GM18870 (cell line): ENCODE measurements at regions not wholly inside any gene's neighbourhood (a gene's known extent, or its start where the extent isn't known, plus 50 kb on each side); places are given as distances from the start of the nearest gene placed in this dataset.

Source experiments
- ATAC-seq: cut with Tn5 transposase; IDR thresholded peaks from one replicate; pipeline ENCODE4 v1.9.1; 2021; ENCODE audit warnings: moderate library complexity; ENCODE audit not compliant: unreplicated experiment

DNA sequence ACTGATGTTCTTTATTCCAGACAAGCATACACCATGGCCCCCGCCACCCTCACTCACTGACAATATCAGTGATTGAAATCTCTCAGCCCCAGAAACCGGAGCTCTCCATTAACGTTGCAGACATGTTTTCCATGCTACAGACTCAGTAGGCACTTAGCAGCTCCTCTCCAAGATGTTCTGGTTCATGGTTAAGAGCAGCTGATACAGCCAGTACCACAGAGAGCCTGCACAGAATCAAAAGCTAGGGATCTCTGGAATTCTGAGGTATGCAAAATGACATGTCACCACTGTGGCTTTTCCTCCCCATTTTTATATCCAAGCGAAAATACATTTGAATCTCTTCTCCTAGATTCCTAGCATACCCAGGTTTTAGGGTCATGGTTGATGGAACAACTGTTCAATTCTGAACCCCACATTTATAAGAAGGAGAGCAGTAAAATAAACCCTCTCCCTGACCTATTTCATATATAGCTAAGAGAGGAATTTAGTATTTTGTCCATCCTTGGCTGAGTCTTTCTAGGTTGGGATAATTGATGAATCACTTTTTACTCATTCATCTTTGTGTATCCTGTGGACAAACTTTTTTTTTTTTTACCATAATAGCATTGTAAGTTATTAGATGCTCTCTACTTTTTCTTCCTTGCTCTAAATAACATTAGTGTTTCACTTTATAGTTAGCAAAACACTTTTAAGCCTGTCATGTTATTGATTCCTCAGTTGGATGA is 488.4 kb upstream of the PIK3C3 start:
- no peak for ATAC-seq

DNA sequence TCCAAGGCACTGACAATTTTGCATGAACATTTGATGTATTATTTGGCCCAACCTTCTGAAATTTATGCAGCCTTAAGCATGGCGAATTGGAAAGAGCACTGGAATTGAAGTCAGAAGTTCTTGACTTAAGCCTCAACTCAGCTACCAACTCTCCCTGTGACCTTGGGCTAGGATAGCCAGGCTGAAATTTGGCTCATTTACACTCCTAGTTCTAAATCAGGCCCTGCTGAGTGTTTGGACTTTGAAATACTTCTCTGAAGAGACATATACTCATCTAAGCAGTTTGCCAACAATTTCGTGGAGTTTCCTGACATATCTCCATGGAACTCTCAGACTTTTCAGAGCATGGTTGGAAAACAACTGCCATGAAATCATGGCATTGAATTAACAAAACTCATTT is 489.6 kb upstream of the PIK3C3 start:
- no peak for ATAC-seq

DNA sequence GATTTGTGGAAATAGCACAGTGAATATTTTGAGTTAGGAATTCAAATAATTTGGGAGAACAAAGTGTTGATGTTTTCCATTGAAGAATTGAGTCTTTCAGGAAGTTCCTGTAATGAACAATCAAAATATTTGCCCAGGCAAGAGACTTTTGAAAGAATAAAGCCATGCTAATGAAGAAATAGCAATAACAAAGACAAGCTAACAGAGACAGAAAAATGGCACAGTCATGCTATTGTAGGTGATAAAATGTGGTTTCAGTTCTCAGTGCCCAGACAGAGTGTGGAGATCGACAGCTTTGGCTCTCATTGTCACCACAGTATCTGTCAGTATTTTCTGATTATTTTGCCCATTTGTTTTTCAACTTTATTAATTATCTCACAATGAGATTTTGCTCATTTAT is 490.8 kb upstream of the PIK3C3 start:
- ATAC-seq, result no peak

DNA sequence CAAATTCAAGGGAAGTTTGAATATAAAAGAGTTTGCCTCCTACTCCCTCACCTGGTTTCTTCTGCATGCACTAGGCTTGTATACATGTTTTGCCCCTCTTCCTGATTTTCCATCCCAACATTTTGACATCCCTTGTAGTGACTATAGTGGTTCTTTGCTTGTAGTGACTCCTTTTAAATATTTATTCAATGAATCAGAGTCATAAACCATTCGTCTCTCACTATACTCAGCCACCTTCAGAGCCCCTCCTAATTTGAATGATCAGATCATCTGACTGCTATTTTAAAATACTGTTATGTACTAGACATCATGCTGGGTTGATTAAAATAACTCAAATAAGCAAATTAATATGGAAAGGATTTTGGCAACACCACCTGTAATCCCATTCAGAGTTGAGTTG is 492.1 kb upstream of the PIK3C3 start:
- ATAC-seq, result no peak

GRCh38 chr18:41461114-41461513 is 493.9 kb upstream of the PIK3C3 start:
- no peak for ATAC-seq

DNA sequence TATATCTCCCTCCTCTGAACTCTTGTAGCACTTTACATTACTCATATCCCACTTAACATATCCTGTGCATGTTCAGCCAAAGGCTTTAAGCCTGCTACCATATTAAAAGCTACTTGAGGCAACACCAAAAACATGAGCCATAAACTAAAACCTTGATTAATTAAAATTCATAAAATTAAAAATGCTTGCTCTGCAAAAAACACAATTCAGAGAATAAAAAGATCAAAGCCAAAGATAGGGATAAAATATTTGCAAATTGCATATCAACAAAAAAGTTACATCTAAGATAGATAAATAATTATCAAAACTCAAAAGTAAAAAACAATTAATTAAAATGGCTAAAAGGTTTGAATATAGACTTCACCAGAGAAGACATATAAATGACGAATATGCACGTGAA is 495.4 kb upstream of the PIK3C3 start:
- ATAC-seq, result no peak

- ATAC-seq, result no peak
These were observed 496.7 kb upstream of the PIK3C3 start for GRCh38 chr18:41458376-41458775.

- ATAC-seq, result no peak
These were observed 497.2 kb upstream of the PIK3C3 start for GRCh38 chr18:41457765-41458326.

DNA sequence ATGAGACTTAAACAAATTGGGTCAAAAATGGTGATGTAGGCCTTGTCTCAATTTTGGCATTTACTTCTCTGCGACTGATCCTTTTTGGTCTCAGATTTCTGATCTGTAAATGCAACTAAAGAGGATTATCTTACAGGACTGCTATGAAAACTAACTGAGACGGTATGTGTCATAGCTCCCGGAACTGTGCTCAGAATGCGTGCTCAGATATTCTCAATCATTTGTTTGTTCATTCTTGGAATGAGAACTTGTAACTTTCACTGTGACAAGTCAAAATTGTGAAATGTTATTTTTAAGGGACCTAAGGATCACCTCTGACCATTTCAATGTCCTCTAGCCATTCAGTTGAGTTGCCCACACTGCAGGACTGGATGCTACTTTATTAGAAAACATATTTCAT is 498.2 kb upstream of the PIK3C3 start:
- no peak for ATAC-seq

GRCh38 chr18:41449612-41450011 is 505.4 kb upstream of the PIK3C3 start:
- ATAC-seq, result no peak

GRCh38 chr18:41444943-41445342 is 510.1 kb upstream of the PIK3C3 start:
- no peak for ATAC-seq

- no peak for ATAC-seq
These were observed 518.3 kb upstream of the PIK3C3 start for GRCh38 chr18:41436772-41437171.

GRCh38 chr18:41418598-41418997 is 536.4 kb upstream of the PIK3C3 start:
- no peak for ATAC-seq

DNA sequence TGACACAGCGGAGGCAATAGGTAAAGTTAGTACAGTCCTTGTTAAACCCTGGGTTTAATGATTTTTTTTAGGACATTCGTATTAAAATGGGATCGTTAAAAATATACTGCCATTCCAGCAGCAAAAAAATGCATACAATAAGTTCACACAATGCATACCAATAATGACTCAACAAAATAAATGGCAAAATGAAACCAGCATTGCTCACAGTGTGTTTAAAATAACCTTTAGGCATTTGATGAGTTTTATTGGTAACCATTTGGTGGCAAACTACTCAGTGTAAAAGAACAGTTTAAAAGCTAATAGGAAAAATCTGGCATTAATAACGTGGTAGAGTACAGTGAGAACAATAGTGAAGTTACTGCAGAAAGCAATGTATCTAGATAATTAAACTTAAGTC is 539.0 kb upstream of the PIK3C3 start:
- ATAC-seq, result no peak

DNA sequence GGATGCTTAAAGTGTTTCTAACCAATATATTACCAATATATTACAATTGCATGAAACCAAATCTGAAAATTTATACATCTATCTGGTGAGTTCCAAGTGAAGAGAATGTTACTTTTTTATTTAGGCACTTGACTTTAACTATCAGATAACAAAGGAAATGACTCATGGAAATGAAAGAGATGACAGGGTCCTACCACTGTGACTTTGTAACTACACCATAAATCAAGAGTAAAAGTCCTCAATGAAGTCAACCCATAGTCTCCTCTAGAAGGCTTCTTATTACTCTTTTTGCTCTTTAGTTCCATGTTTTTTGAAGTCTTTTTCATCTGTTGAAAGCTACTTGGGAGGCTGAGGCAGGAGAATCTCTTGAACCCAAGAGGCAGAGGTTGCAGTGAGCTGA is 545.0 kb upstream of the PIK3C3 start:
- ATAC-seq, result no peak

DNA sequence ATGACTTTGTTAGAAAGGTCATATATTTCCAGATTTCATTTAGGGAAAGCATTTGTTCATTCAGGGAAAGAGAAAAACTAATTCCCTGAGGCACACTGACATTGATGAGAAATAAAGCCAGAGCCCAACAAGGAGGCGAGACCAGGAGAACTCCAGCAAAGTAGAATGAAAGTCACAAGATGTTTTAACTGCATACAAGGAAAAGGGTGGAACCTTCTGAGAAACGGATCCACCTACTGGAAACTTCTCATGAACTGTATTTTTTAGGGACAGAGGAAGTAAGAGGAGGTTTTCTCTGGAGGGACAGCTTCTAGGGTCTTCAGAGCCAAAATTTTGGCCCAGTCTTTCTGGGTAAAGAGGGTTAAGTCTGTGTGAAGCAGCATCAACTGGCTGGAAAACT is 548.2 kb upstream of the PIK3C3 start:
- ATAC-seq, result no peak

GRCh38 chr18:41396861-41397260 is 558.2 kb upstream of the PIK3C3 start:
- ATAC-seq, result no peak

GRCh38 chr18:41396211-41396610 is 558.8 kb upstream of the PIK3C3 start:
- no peak for ATAC-seq

DNA sequence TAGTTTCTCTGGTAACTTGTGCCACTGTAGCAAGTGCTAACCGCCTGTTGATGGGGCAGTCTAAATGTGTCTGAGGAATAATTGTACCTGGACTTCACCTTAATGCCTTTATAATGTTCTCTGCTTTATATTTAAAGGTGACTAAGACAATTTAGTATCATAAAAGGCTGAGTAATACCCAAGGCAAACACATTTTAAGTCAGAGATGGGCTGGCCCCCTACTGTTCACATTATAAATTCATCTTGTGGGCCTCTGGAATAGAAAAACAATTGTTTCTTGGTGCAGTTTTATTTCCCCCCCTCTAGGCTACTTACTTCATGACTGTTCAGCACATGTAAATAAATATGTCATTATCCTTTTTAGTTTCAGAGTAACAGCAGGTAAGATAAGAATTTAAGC is 559.3 kb upstream of the PIK3C3 start:
- ATAC-seq, result no peak

GRCh38 chr18:41391616-41392595 is 563.1 kb upstream of the PIK3C3 start:
- peak; percentile 43 for ATAC-seq

- ATAC-seq, result no peak
These were observed 564.7 kb upstream of the PIK3C3 start for GRCh38 chr18:41390309-41390708.

- ATAC-seq, result no peak
These were observed 576.4 kb upstream of the PIK3C3 start for GRCh38 chr18:41378598-41378997.
